ENCODE measurements at regions not wholly inside any gene's neighbourhood (a gene's known extent, or its start where the extent isn't known, plus 50 kb on each side); places are given as distances from the start of the nearest gene placed in this dataset.

DNA sequence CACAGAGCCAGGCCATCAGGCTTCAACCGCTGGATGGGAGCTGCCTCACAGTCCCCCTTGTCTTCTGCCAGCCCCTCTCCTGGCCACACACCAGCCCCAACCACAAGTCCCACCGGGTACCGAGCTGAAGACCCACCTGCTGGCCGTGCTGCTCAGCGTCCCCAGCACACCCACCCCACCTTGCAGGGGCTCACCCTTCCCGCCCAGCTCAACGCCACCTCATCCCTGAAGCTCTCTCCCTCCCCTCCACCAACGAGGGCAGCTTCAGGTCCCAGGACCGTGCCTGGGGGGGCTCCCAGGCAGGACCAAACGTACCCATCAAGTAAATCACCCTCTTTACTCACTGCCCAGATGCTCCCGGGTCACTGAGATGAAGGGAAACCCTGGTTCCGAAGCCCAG, 141.0 kb downstream of the CRYBB2 start:
- DNase-seq (ENCODE audit: low spot score), result no peak
- H3K9me3 Mint-ChIP-seq, result no peaks in the 10 kb centered on the region
- no peak overlapping the region for H3K27ac Mint-ChIP-seq
- no peak overlapping the region for H2AFZ ChIP-seq
- H3K79me2 ChIP-seq (replicated peaks; ENCODE audit: insufficient read depth), result no peaks in the 10 kb centered on the region
- H3K4me1 Mint-ChIP-seq, result peaks cover 4% of the 10 kb centered on the region; the same call in 2 of the 3 replicates
- 0 out of 2 replicates have a peak, but pooled peaks cover 2% of the 10 kb centered on the region for H3F3A ChIP-seq (replicated peaks; ENCODE audit: low read depth)
- ATAC-seq, result no peak
- peaks cover 6% of the 10 kb centered on the region for H4K20me1 ChIP-seq (replicated peaks; ENCODE audit: insufficient read depth)
- H3K36me3 Mint-ChIP-seq (ENCODE audit: low read depth), result peaks cover 25% of the 10 kb centered on the region
- no peaks in the 10 kb centered on the region for H3K36me3 ChIP-seq (ENCODE audit: insufficient read depth)
- peaks cover 26% of the 10 kb centered on the region for H3K27me3 Mint-ChIP-seq (ENCODE audit: insufficient read depth, low read depth, poor library complexity)
- H3K9me2 ChIP-seq (ENCODE audit: insufficient read depth), result no peaks in the 10 kb centered on the region
- no peak overlapping the region for H3K4me2 ChIP-seq
- H3K4me3 Mint-ChIP-seq, result no peak overlapping the region
- no peak overlapping the region for H3K27ac ChIP-seq (ENCODE audit: low read depth)
- no peaks in the 10 kb centered on the region for H3K27me3 ChIP-seq (ENCODE audit: insufficient read depth)
- no peak overlapping the region for H3K4me3 ChIP-seq
- no peak for TF ChIP-seq POLR2AphosphoS5 (IDR thresholded peaks at IDR 0.05; ENCODE audit: low read depth)
- no peak for TF ChIP-seq ETS1 (IDR thresholded peaks at IDR 0.05)
- TF ChIP-seq, protein P1, sequence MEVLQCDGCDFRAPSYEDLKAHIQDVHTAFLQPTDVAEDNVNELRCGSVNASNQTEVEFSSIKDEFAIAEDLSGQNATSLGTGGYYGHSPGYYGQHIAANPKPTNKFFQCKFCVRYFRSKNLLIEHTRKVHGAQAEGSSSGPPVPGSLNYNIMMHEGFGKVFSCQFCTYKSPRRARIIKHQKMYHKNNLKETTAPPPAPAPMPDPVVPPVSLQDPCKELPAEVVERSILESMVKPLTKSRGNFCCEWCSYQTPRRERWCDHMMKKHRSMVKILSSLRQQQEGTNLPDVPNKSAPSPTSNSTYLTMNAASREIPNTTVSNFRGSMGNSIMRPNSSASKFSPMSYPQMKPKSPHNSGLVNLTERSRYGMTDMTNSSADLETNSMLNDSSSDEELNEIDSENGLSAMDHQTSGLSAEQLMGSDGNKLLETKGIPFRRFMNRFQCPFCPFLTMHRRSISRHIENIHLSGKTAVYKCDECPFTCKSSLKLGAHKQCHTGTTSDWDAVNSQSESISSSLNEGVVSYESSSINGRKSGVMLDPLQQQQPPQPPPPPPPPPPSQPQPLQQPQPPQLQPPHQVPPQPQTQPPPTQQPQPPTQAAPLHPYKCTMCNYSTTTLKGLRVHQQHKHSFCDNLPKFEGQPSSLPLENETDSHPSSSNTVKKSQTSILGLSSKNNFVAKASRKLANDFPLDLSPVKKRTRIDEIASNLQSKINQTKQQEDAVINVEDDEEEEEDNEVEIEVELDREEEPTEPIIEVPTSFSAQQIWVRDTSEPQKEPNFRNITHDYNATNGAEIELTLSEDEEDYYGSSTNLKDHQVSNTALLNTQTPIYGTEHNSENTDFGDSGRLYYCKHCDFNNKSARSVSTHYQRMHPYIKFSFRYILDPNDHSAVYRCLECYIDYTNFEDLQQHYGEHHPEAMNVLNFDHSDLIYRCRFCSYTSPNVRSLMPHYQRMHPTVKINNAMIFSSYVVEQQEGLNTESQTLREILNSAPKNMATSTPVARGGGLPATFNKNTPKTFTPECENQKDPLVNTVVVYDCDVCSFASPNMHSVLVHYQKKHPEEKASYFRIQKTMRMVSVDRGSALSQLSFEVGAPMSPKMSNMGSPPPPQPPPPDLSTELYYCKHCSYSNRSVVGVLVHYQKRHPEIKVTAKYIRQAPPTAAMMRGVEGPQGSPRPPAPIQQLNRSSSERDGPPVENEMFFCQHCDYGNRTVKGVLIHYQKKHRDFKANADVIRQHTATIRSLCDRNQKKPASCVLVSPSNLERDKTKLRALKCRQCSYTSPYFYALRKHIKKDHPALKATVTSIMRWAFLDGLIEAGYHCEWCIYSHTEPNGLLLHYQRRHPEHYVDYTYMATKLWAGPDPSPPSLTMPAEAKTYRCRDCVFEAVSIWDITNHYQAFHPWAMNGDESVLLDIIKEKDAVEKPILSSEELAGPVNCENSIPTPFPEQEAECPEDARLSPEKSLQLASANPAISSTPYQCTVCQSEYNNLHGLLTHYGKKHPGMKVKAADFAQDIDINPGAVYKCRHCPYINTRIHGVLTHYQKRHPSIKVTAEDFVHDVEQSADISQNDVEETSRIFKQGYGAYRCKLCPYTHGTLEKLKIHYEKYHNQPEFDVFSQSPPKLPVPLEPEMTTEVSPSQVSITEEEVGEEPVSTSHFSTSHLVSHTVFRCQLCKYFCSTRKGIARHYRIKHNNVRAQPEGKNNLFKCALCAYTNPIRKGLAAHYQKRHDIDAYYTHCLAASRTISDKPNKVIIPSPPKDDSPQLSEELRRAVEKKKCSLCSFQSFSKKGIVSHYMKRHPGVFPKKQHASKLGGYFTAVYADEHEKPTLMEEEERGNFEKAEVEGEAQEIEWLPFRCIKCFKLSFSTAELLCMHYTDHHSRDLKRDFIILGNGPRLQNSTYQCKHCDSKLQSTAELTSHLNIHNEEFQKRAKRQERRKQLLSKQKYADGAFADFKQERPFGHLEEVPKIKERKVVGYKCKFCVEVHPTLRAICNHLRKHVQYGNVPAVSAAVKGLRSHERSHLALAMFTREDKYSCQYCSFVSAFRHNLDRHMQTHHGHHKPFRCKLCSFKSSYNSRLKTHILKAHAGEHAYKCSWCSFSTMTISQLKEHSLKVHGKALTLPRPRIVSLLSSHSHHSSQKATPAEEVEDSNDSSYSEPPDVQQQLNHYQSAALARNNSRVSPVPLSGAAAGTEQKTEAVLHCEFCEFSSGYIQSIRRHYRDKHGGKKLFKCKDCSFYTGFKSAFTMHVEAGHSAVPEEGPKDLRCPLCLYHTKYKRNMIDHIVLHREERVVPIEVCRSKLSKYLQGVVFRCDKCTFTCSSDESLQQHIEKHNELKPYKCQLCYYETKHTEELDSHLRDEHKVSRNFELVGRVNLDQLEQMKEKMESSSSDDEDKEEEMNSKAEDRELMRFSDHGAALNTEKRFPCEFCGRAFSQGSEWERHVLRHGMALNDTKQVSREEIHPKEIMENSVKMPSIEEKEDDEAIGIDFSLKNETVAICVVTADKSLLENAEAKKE (CRISPR knock-in tag; IDR thresholded peaks at IDR 0.05), result no peak
- no peak for TF ChIP-seq EZH2phosphoT487 (IDR thresholded peaks at IDR 0.05; ENCODE audit: unreplicated experiment)
- no peak for TF ChIP-seq JUNB (IDR thresholded peaks at IDR 0.05; ENCODE audit: unreplicated experiment)
- TF ChIP-seq NANOG (IDR thresholded peaks at IDR 0.05; ENCODE audit: borderline replicate concordance), result no peak
- H3K4me1 ChIP-seq (ENCODE audit: insufficient read depth), result no peaks in the 10 kb centered on the region

Data from GM23338 (cell line).